ENCODE measurements at regions not wholly inside any gene's neighbourhood (a gene's known extent, or its start where the extent isn't known, plus 50 kb on each side); places are given as distances from the start of the nearest gene placed in this dataset.
"Not testable (repeated sequence)": the region's sequence is repeated elsewhere in the genome, so short reads cannot be mapped to it uniquely, and the experiment has no call there.

DNA sequence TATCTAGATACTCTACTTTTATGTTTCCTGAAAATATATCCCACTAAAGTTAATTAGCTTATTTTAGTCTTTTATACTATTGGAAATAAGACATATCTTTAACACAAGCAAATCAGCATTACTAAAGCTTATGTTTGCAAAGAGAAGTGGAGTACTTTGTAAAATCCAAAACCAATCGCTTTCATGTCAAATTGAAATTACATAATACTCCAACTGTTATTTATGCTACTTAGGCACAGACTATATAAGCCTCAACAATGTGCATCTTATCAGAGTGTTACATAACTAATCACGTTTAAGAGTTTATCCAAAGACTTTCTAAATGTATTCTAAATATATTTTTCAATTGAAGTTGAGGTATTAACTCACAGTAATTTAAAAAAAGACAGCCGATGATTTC is 200.0 kb downstream of the PCDH20 start:
- H3K4me3 ChIP-seq (ENCODE audit: low read depth, low read length), result no peak overlapping the region
- CTCF ChIA-PET, result no interaction called here
- POLR2A ChIA-PET, result no interaction called here
- DNase-seq (ENCODE audit: low read depth, low spot score), result no peak
- TF ChIP-seq, protein P1, sequence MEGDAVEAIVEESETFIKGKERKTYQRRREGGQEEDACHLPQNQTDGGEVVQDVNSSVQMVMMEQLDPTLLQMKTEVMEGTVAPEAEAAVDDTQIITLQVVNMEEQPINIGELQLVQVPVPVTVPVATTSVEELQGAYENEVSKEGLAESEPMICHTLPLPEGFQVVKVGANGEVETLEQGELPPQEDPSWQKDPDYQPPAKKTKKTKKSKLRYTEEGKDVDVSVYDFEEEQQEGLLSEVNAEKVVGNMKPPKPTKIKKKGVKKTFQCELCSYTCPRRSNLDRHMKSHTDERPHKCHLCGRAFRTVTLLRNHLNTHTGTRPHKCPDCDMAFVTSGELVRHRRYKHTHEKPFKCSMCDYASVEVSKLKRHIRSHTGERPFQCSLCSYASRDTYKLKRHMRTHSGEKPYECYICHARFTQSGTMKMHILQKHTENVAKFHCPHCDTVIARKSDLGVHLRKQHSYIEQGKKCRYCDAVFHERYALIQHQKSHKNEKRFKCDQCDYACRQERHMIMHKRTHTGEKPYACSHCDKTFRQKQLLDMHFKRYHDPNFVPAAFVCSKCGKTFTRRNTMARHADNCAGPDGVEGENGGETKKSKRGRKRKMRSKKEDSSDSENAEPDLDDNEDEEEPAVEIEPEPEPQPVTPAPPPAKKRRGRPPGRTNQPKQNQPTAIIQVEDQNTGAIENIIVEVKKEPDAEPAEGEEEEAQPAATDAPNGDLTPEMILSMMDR (IDR thresholded peaks at IDR 0.05; ENCODE audit: insufficient read depth, low read length, missing control alignments), result no peak

DNA sequence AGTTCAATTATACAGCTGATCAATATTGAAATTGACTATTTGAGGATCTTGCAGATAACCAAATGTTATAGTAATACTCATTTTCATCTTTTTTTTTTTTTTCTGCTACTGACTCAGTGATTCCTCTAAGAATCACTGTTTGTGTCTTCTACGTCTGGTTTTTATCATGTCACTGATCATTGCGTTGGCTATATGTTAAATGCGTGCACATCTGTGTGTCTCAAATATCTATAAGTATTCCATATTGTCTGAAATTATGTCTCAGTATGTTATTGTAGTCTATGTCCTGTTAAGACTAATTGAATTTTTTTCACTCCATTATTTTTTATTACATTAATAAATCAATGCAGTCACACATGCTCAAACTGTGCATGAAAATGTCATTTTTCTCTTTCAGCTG is 200.5 kb downstream of the PCDH20 start:
- H3K4me3 ChIP-seq (ENCODE audit: low read depth, low read length), result no peak overlapping the region
- TF ChIP-seq, protein P1 (IDR thresholded peaks at IDR 0.05; ENCODE audit: insufficient read depth, low read length, missing control alignments), result no peak
- POLR2A ChIA-PET, result no interaction called here
- no peak for DNase-seq (ENCODE audit: low read depth, low spot score)
- CTCF ChIA-PET, result no interaction called here

- TF ChIP-seq, protein P1 (IDR thresholded peaks at IDR 0.05; ENCODE audit: insufficient read depth, low read length, missing control alignments), result no peak
- no peak for DNase-seq (ENCODE audit: low read depth, low spot score)
- H3K4me3 ChIP-seq (ENCODE audit: low read depth, low read length), result no peak overlapping the region
- CTCF ChIA-PET, result no interaction called here
- POLR2A ChIA-PET, result no interaction called here
Measured at GRCh38 chr13:61214551-61214950, 201.1 kb downstream of the PCDH20 start.

GRCh38 chr13:61205898-61206297 is 209.8 kb downstream of the PCDH20 start:
- H3K4me3 ChIP-seq (ENCODE audit: low read depth, low read length); DNase-seq (ENCODE audit: low read depth, low spot score); POLR2A ChIA-PET; CTCF ChIA-PET: not testable (repeated sequence)

DNA sequence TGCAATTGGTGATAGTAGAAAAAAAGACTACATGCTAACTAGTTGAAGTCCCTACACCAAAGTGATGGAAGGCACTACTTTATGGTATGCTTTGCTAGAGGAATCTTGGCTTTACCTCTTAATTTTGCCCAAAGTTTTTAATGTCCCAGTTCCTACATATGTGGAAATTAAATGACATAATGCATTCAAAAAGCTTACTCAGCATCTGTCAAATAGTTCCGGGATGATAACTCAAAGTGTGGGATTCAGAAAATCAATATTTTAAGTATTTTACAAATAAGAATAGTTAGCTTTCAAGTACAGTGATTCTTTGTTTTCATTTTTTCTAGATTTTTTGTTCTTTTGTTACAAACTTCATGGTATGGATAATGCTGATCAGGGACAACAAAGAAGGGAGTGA is 211.6 kb downstream of the PCDH20 start:
- DNase-seq (ENCODE audit: low read depth, low spot score), result no peak
- ChIA-PET POLR2A (no interaction called here), CTCF (no interaction called here)
- H3K4me3 ChIP-seq (ENCODE audit: low read depth, low read length), result no peak overlapping the region
- TF ChIP-seq, protein P1 (IDR thresholded peaks at IDR 0.05; ENCODE audit: insufficient read depth, low read length, missing control alignments), result no peak

- DNase-seq (ENCODE audit: low read depth, low spot score), result no peak
- POLR2A ChIA-PET, result no interaction called here
- no peak overlapping the region for H3K4me3 ChIP-seq (ENCODE audit: low read depth, low read length)
- TF ChIP-seq, protein P1 (IDR thresholded peaks at IDR 0.05; ENCODE audit: insufficient read depth, low read length, missing control alignments), result no peak
- CTCF ChIA-PET, result no interaction called here
Measured at GRCh38 chr13:61202042-61202441, 213.6 kb downstream of the PCDH20 start.

DNA sequence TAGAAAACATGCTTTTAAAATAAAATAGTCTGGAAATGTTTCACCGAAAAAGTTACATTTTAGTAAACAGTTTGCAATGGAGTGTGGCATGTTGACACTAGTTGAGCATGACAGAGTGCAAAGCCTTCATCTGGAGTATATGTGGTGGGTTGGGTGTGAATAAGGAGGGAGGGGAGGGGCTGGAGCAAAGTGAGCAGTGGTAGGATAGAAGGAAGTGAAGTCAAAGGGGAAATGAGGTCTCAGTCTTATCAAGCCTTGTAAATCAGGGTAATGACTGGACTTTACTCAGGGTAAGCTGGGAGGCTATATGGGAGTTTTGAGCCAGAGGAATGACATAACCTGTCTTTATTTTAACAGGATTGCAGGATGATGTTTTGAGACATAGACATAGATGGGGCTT is 222.8 kb downstream of the PCDH20 start:
- TF ChIP-seq, protein P1 (IDR thresholded peaks at IDR 0.05; ENCODE audit: insufficient read depth, low read length, missing control alignments), result no peak
- DNase-seq (ENCODE audit: low read depth, low spot score), result no peak
- ChIA-PET CTCF (no interaction called here), POLR2A (no interaction called here)
- no peak overlapping the region for H3K4me3 ChIP-seq (ENCODE audit: low read depth, low read length)

Measured in AG04449 (cell line).